Mucosa of rectum (tissue), 2 donors: ENCODE measurements at regions not wholly inside any gene's neighbourhood (a gene's known extent, or its start where the extent isn't known, plus 50 kb on each side); places are given as distances from the start of the nearest gene placed in this dataset.

ENCODE experiments used
- H3K27ac ChIP-seq, 2 donors: one replicate each; pipeline ENCODE4 v1.7.0; 2013; ENCODE audit warnings: inconsistent platforms in 2 of 2, low read depth in 2 of 2, low read length in 2 of 2
- H3K27me3 ChIP-seq, 2 donors: one replicate each; pipeline ENCODE4 v1.7.0; 2013; ENCODE audit warnings: low read length in 2 of 2; ENCODE audit not compliant: control insufficient read depth in 2 of 2, insufficient read depth in 2 of 2
- H3K36me3 ChIP-seq, 2 donors: one replicate each; pipeline ENCODE4 v1.7.0; 2013; ENCODE audit warnings: low read length in 2 of 2; ENCODE audit not compliant: control insufficient read depth in 2 of 2, insufficient read depth in 2 of 2
- H3K4me1 ChIP-seq, 2 donors: one replicate each; pipeline ENCODE4 v1.7.0; 2013; ENCODE audit warnings: low read length in 2 of 2, mild to moderate bottlenecking in 1 of 2; ENCODE audit not compliant: control insufficient read depth in 2 of 2, insufficient read depth in 2 of 2
- H3K4me3 ChIP-seq, 2 donors: one replicate each; pipeline ENCODE4 v1.7.0; 2013; ENCODE audit warnings: low read length in 2 of 2
- H3K9ac ChIP-seq, 2 donors: one replicate each; pipeline ENCODE4 v1.7.0; 2013; ENCODE audit warnings: low read length in 2 of 2, low read depth in 1 of 2, mild to moderate bottlenecking in 1 of 2
- H3K9me3 ChIP-seq, 2 donors: one replicate each; pipeline ENCODE4 v1.7.0; 2013; ENCODE audit warnings: low read length in 2 of 2; ENCODE audit not compliant: control insufficient read depth in 2 of 2
- donor health status: healthy.
- donor health status: Normal muscosa, but diverticular disease.

GRCh38 chr10:3951993-3952392, 167.0 kb upstream of the KLF6 start:
- Histone ChIP-seq H3K9ac (no peak overlapping the region), H3K27ac (no peak overlapping the region), H3K4me1 (no peaks in the 10 kb centered on the region), H3K27me3 (no peaks in the 10 kb centered on the region), H3K4me3 (no peak overlapping the region), H3K36me3 (no peaks in the 10 kb centered on the region), H3K9me3 (no peaks in the 10 kb centered on the region)

DNA sequence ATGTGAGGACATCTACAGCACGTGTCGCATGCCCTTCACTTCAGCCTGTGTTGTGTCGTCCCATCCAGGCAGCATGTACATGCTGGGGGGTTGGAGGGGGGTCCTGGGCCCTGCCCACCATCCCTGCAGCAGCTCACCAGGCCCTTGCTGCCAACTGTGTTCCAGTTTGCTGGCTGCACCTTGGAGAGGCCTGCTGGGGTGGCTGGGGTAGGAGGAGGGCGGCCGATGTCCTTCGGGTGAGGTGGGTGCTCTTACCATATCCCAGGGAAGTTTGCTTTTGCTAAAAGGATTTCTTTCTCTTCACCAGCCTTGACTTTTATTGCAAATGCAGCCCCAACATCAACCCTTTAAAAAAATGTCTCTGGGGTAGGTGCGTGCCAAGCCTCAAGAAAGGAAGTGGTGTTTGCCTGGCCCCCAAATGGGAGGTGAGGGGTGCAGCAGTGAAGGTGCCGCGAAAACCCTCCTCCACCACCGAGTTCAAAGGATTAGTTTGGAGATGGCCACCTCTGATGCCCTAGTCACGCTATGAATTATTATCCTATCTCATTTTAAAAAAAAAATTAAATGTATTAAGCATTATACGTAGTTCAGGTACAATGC, 165.8 kb upstream of the KLF6 start:
- Histone ChIP-seq H3K9ac (no peak overlapping the region), H3K9me3 (no peaks in the 10 kb centered on the region), H3K36me3 (no peaks in the 10 kb centered on the region), H3K27ac (no peak overlapping the region), H3K4me3 (no peak overlapping the region), H3K4me1 (peaks cover 2 to 6% of the 10 kb centered on the region in 2 donors), H3K27me3 (no peaks in the 10 kb centered on the region)

DNA sequence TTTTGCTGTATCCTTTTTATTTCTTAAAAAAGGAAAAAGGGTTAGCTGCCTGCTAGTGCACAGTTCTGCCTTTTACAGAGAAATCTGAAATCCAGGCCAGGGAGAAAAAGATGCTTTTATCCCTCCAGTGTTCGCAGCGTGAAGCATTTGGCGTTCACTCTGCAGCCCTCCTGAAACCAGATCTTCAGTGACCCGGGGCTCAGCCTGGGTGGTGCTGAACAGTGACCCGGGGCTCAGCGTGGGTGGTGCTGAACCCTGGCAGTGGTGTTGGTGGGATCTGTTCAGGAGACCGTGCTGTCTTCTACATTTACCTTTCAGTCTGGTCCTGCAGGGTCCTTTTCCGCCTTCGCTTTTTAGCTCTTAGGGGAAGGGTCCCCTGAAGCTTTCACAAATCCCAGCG, 164.7 kb upstream of the KLF6 start:
- no peaks in the 10 kb centered on the region for H3K27me3 ChIP-seq
- peaks cover 5 to 6% of the 10 kb centered on the region in 2 donors for H3K4me1 ChIP-seq
- no peaks in the 10 kb centered on the region for H3K9me3 ChIP-seq
- no peak overlapping the region for H3K9ac ChIP-seq
- H3K27ac ChIP-seq, result no peak overlapping the region
- no peak overlapping the region for H3K4me3 ChIP-seq
- no peaks in the 10 kb centered on the region for H3K36me3 ChIP-seq

- H3K9ac ChIP-seq, result no peak overlapping the region
- H3K9me3 ChIP-seq, result no peaks in the 10 kb centered on the region
- H3K36me3 ChIP-seq, result no peaks in the 10 kb centered on the region
- H3K4me1 ChIP-seq, result peaks cover 5 to 6% of the 10 kb centered on the region in 2 donors
- H3K27ac ChIP-seq, result no peak overlapping the region
- H3K27me3 ChIP-seq, result no peaks in the 10 kb centered on the region
- H3K4me3 ChIP-seq, result no peak overlapping the region
Measured at GRCh38 chr10:3948843-3949242, 163.8 kb upstream of the KLF6 start.

- no peaks in the 10 kb centered on the region for H3K36me3 ChIP-seq
- no peak overlapping the region for H3K9ac ChIP-seq
- H3K4me1 ChIP-seq, result peaks cover 5 to 6% of the 10 kb centered on the region in 2 donors
- H3K4me3 ChIP-seq, result no peak overlapping the region
- H3K9me3 ChIP-seq, result no peaks in the 10 kb centered on the region
- H3K27me3 ChIP-seq, result no peaks in the 10 kb centered on the region
- H3K27ac ChIP-seq, result peak overlapping the region in 1 of 2 donors; percentile 18
Measured at GRCh38 chr10:3946234-3947229, 161.5 kb upstream of the KLF6 start.

DNA sequence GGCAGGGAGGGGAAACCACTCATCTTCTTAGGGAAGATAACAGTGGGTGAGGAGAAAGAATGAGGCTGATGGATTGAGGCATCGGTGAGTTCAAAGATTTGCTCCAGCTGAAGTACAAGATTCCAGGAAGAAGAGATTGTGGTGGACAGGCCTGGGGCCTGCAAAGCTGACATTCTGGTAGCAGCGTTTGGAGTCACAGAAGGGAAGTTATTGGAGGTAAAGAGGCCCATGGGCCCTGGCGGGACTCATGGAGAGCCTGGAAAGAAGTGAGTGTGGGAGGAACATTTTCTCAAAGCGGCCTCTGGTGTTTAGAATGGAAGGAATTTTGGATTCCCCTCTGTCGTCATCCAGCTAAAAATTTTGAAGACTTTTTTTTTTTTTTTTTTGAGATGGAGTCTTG, 160.0 kb upstream of the KLF6 start:
- H3K4me3 ChIP-seq, result no peak overlapping the region
- H3K27ac ChIP-seq, result no peak overlapping the region
- H3K9me3 ChIP-seq, result peaks cover 0 to 2% of the 10 kb centered on the region in 2 donors
- no peaks in the 10 kb centered on the region for H3K36me3 ChIP-seq
- no peak overlapping the region for H3K9ac ChIP-seq
- H3K27me3 ChIP-seq, result no peaks in the 10 kb centered on the region
- H3K4me1 ChIP-seq, result peaks cover 5 to 6% of the 10 kb centered on the region in 2 donors

- H3K4me1 ChIP-seq, result peaks cover 5 to 6% of the 10 kb centered on the region in 2 donors
- no peak overlapping the region for H3K4me3 ChIP-seq
- H3K36me3 ChIP-seq, result no peaks in the 10 kb centered on the region
- H3K27me3 ChIP-seq, result no peaks in the 10 kb centered on the region
- no peak overlapping the region for H3K9ac ChIP-seq
- H3K27ac ChIP-seq, result no peak overlapping the region
- H3K9me3 ChIP-seq, result peaks cover 0 to 2% of the 10 kb centered on the region in 2 donors
Measured at GRCh38 chr10:3944591-3944990, 159.6 kb upstream of the KLF6 start.

DNA sequence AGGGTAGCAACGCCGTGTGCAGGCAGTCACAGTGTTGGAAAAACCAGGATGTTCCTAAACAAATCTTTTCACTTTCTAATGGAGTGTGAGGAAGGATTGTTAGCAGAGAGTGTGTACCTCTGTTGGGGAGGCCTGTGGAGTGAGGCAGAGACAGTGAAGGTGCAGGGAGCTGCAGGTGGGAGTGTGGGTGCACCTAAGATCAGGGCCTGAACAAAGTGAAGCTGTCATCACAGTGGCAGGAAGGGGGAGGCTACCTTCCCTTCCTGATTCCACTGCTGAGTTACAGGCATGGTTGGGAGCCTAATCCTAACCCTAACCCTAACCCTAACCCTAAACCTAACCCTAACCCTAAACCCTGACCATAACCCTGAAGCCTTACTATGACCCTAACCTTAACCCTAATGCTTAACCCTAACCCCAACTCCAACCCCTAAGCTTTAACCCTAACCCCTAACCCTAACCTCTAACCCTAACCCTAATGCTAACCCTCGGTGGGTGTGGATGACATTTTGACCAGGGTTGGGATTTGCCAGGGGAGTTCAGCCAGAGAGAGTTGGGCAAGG, 158.8 kb upstream of the KLF6 start:
- Histone ChIP-seq H3K4me1 (peaks cover 5 to 6% of the 10 kb centered on the region in 2 donors), H3K9ac (no peak overlapping the region), H3K9me3 (peaks cover 0 to 2% of the 10 kb centered on the region in 2 donors), H3K27me3 (no peaks in the 10 kb centered on the region), H3K4me3 (no peak overlapping the region), H3K36me3 (no peaks in the 10 kb centered on the region), H3K27ac (no peak overlapping the region)

GRCh38 chr10:3942937-3943489, 158.0 kb upstream of the KLF6 start:
- H3K4me1 ChIP-seq, result peaks cover 5 to 6% of the 10 kb centered on the region in 2 donors
- H3K27me3 ChIP-seq, result no peaks in the 10 kb centered on the region
- no peak overlapping the region for H3K27ac ChIP-seq
- peaks cover 0 to 2% of the 10 kb centered on the region in 2 donors for H3K9me3 ChIP-seq
- no peaks in the 10 kb centered on the region for H3K36me3 ChIP-seq
- no peak overlapping the region for H3K9ac ChIP-seq
- H3K4me3 ChIP-seq, result no peak overlapping the region

- Histone ChIP-seq H3K27ac (no peak overlapping the region), H3K27me3 (no peaks in the 10 kb centered on the region), H3K4me3 (no peak overlapping the region)
Measured at GRCh38 chr10:3941676-3942075, 156.7 kb upstream of the KLF6 start.

More at GRCh38 chr10:3941676-3942075, 156.7 kb upstream of the KLF6 start:
- Histone ChIP-seq H3K9me3 (peaks cover 0 to 2% of the 10 kb centered on the region in 2 donors), H3K36me3 (no peaks in the 10 kb centered on the region), H3K4me1 (peaks cover 6 to 9% of the 10 kb centered on the region in 2 donors), H3K9ac (no peak overlapping the region)
